ENCODE measurements at regions not wholly inside any gene's neighbourhood (a gene's known extent, or its start where the extent isn't known, plus 50 kb on each side); places are given as distances from the start of the nearest gene placed in this dataset.

GRCh38 chr16:60259956-60260355 is 1525.8 kb upstream of the GOT2 start (continued):
- TF ChIP-seq E4F1 (IDR thresholded peaks at IDR 0.05; ENCODE audit: borderline replicate concordance, partially characterized antibody) (no peak), MTA2 (IDR thresholded peaks at IDR 0.05; ENCODE audit: low read depth) (no peak), TCF12 (IDR thresholded peaks at IDR 0.05; ENCODE audit: low read depth, low read length) (no peak), ZBTB4 (CRISPR knock-in tag; IDR thresholded peaks at IDR 0.05) (no peak)

- H3K27me3 ChIP-seq (replicated peaks in 1 of 2; ENCODE audit: control insufficient read depth in 2 of 2, insufficient read depth in 2 of 2, low read length in 1 of 2), result no peaks in the 10 kb centered on the region
- no peak overlapping the region for H3K9ac ChIP-seq (ENCODE audit: control insufficient read depth, insufficient read depth, low read length)
- no peaks in the 10 kb centered on the region for H3K9me3 ChIP-seq (replicated peaks; ENCODE audit: control insufficient read depth, insufficient read depth, low read length)
- no peak for FAIRE-seq
- H3K27ac ChIP-seq (ENCODE audit: control insufficient read depth, insufficient read depth), result no peak overlapping the region
- H3K4me3 ChIP-seq, result no peak overlapping the region
- ChIA-PET RAD21 (ENCODE audit: unreplicated experiment) (no interaction called here), SMC1A (ENCODE audit: uncharacterized antibody, unreplicated experiment) (no interaction called here), CTCF (no interaction called here), POLR2A (no interaction called here)
- H3K4me2 ChIP-seq (ENCODE audit: control insufficient read depth, insufficient read depth), result no peak overlapping the region
- in situ Hi-C loops (cut with MboI) (no loop called here), intact Hi-C loops (cut with micrococcal nuclease; ENCODE audit: unreplicated experiment) (no loop called here)
- H3K79me2 ChIP-seq (ENCODE audit: control insufficient read depth, insufficient read depth, low read length), result no peaks in the 10 kb centered on the region
- BruUV-seq (replicated peaks), result no TSS peak
- no peak for DNase-seq (ENCODE audit: low read depth, low spot score)
- H3K36me3 ChIP-seq (ENCODE audit: control insufficient read depth in 2 of 2, insufficient read depth in 2 of 2, low read length in 1 of 2), result no peaks in the 10 kb centered on the region
- no peaks in the 10 kb centered on the region for H3K4me1 ChIP-seq (ENCODE audit: control insufficient read depth, insufficient read depth, low read length)
- no peak for ATAC-seq
- WGBS (ENCODE audit: insufficient coverage, insufficient replicate concordance, low lambda C conversion rate, missing lambda C conversion rate), result 8% methylated on average over 3 of the region's 3 CpGs
- no peaks in the 10 kb centered on the region for H4K20me1 ChIP-seq (ENCODE audit: control insufficient read depth, insufficient read depth)
- H2AFZ ChIP-seq (ENCODE audit: control insufficient read depth, low read depth, low read length), result no peak overlapping the region
- TF ChIP-seq EZH2 (IDR thresholded peaks at IDR 0.05; ENCODE audit: borderline replicate concordance, control insufficient read depth, low read depth, low read length) (no peak), CREB1 (IDR thresholded peaks at IDR 0.05; ENCODE audit: low read depth) (no peak), YBX1 (IDR thresholded peaks at IDR 0.05) (no peak), ESRRA (IDR thresholded peaks at IDR 0.05; ENCODE audit: low read length) (no peak), MEF2B (IDR thresholded peaks at IDR 0.05; ENCODE audit: partially characterized antibody, poor library complexity, severe bottlenecking) (no peak), FOXM1 (IDR thresholded peaks at IDR 0.05; ENCODE audit: low read depth, low read length) (no peak), NFYB (IDR thresholded peaks at IDR 0.05; ENCODE audit: insufficient read depth, low read depth, low read length) (no peak), EED (IDR thresholded peaks at IDR 0.05; ENCODE audit: low read depth) (no peak), HCFC1 (IDR thresholded peaks at IDR 0.05; ENCODE audit: low read length) (no peak), HDAC2 (IDR thresholded peaks at IDR 0.05) (no peak), BHLHE40 (IDR thresholded peaks at IDR 0.05; ENCODE audit: borderline replicate concordance in 1 of 2, low read depth in 2 of 2, low read length in 1 of 2) (no peak), KAT2A (conservative IDR thresholded peaks at IDR 0.05; ENCODE audit: control insufficient read depth, low read depth, low read length) (no peak), NKRF (conservative IDR thresholded peaks at IDR 0.05) (no peak), IRF4 (IDR thresholded peaks at IDR 0.05; ENCODE audit: low read depth, low read length) (no peak)
These were observed 1512.0 kb upstream of the GOT2 start for GRCh38 chr16:60246086-60246485.
